Kidney (tissue), 13 donors: ENCODE measurements at regions not wholly inside any gene's neighbourhood (a gene's known extent, or its start where the extent isn't known, plus 50 kb on each side); places are given as distances from the start of the nearest gene placed in this dataset.
A peak's percentile ranks its signal among the peaks of the same experiment; 100 is the strongest.

Experiments
- DNase-seq, 5 donors: peaks; one replicate each; pipeline ENCODE4 v3.0.0-alpha.2; 2013 to 2020
- FAIRE-seq: peaks from 2 replicates; lab custom pipeline; 2012; peaks lifted over from hg19 to GRCh38; lab: Jason Lieb, UNC
- H3K27ac ChIP-seq, 2 donors: one replicate each; pipeline ENCODE4 v1.7.0; 2013; ENCODE audit warnings: low read depth in 2 of 2, low read length in 2 of 2, inconsistent platforms in 1 of 2
- H3K27me3 ChIP-seq: one replicate; pipeline ENCODE4 v1.7.1; 2013; ENCODE audit warnings: low read length, inconsistent platforms; ENCODE audit not compliant: control insufficient read depth, insufficient read depth
- H3K36me3 ChIP-seq, 3 donors: one replicate each; pipeline versions ENCODE4 v1.7.0 to v1.7.1; 2013; ENCODE audit warnings: low read length in 3 of 3, control low read depth in 1 of 3, inconsistent platforms in 1 of 3; ENCODE audit not compliant: insufficient read depth in 3 of 3, control insufficient read depth in 2 of 3
- H3K4me1 ChIP-seq, 3 donors: one replicate each; pipeline versions ENCODE4 v1.7.0 to v1.7.1; 2013; ENCODE audit warnings: low read length in 3 of 3, inconsistent platforms in 1 of 3, low read depth in 1 of 3; ENCODE audit not compliant: control insufficient read depth in 2 of 3, insufficient read depth in 2 of 3
- H3K4me3 ChIP-seq, 3 donors: one replicate each; pipeline versions ENCODE4 v1.7.0 to v1.8.1; 2013; ENCODE audit warnings: low read length in 3 of 3, control low read depth in 1 of 3, inconsistent platforms in 1 of 3
- H3K9ac ChIP-seq, 3 donors: one replicate each; pipeline versions ENCODE4 v1.7.0 to v1.7.1; 2013; ENCODE audit warnings: low read length in 3 of 3, control low read depth in 1 of 3, inconsistent platforms in 1 of 3
- H3K9me3 ChIP-seq, 3 donors: one replicate each; pipeline versions ENCODE4 v1.7.0 to v1.7.1; 2013; ENCODE audit warnings: low read length in 3 of 3, control low read depth in 1 of 3, inconsistent platforms in 1 of 3; ENCODE audit not compliant: control insufficient read depth in 2 of 3, insufficient read depth in 1 of 3
- intact Hi-C: fragments of 100-400 bp; cut with DNase I; formaldehyde crosslinking; loops from one replicate; pipeline ENCODE4 v1.11.1; 2022
- TF ChIP-seq, protein P1 (sequence below): IDR thresholded peaks from 3 replicates; pipeline ENCODE4 v1.5.1; 2012; ENCODE audit warnings: mild to moderate bottlenecking, moderate library complexity, borderline replicate concordance; ENCODE audit not compliant: insufficient read depth; ENCODE audit errors: extremely low read depth
- donor health status: control.
- donor health status: control.
- donor health status: control.
- donor health status: control.
- donor health status: control.
- donor health status: DM: yes; HTN: yes; CAD: no.
- donor health status: Normal renal cell carcinoma (clear cell type).

- no peaks in the 10 kb centered on the region for H3K9me3 ChIP-seq
- no peak for FAIRE-seq
- H3K4me1 ChIP-seq, result peaks cover 0 to 3% (median 0%) of the 10 kb centered on the region in 3 donors
- no peak overlapping the region for H3K9ac ChIP-seq
- peak in 4 of 5 donors; percentile 84 to 95 (median 90) for DNase-seq
- no peaks in the 10 kb centered on the region for H3K36me3 ChIP-seq
- TF ChIP-seq, protein P1, sequence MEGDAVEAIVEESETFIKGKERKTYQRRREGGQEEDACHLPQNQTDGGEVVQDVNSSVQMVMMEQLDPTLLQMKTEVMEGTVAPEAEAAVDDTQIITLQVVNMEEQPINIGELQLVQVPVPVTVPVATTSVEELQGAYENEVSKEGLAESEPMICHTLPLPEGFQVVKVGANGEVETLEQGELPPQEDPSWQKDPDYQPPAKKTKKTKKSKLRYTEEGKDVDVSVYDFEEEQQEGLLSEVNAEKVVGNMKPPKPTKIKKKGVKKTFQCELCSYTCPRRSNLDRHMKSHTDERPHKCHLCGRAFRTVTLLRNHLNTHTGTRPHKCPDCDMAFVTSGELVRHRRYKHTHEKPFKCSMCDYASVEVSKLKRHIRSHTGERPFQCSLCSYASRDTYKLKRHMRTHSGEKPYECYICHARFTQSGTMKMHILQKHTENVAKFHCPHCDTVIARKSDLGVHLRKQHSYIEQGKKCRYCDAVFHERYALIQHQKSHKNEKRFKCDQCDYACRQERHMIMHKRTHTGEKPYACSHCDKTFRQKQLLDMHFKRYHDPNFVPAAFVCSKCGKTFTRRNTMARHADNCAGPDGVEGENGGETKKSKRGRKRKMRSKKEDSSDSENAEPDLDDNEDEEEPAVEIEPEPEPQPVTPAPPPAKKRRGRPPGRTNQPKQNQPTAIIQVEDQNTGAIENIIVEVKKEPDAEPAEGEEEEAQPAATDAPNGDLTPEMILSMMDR, result no peak
- no peak overlapping the region for H3K27ac ChIP-seq
- intact Hi-C loops, result no loop called here
- H3K4me3 ChIP-seq, result no peak overlapping the region
- H3K27me3 ChIP-seq, result no peaks in the 10 kb centered on the region
Measured at GRCh38 chr2:120820263-120820952, 84.7 kb downstream of the GLI2 start.

GRCh38 chr2:120820953-120821279 lies 85.2 kb downstream of the GLI2 start:
- Histone ChIP-seq H3K36me3 (no peaks in the 10 kb centered on the region), H3K9ac (no peak overlapping the region), H3K4me3 (no peak overlapping the region), H3K27me3 (no peaks in the 10 kb centered on the region), H3K9me3 (no peaks in the 10 kb centered on the region), H3K4me1 (peaks cover 0 to 4% (median 0%) of the 10 kb centered on the region in 3 donors), H3K27ac (no peak overlapping the region)
- no peak for FAIRE-seq
- TF ChIP-seq, protein P1, result no peak
- intact Hi-C loops, result no loop called here
- DNase-seq, result peak in 3 of 5 donors; percentile 65 to 72 (median 68)

- no peak overlapping the region for H3K27ac ChIP-seq
- H3K27me3 ChIP-seq, result no peaks in the 10 kb centered on the region
- no peak overlapping the region for H3K9ac ChIP-seq
- FAIRE-seq, result no peak
- no peak for DNase-seq
- TF ChIP-seq, protein P1, result no peak
- intact Hi-C loops, result no loop called here
- no peak overlapping the region for H3K4me3 ChIP-seq
- H3K4me1 ChIP-seq, result peaks cover 0 to 7% (median 0%) of the 10 kb centered on the region in 3 donors
- H3K36me3 ChIP-seq, result no peaks in the 10 kb centered on the region
- H3K9me3 ChIP-seq, result no peaks in the 10 kb centered on the region
Measured at GRCh38 chr2:120821446-120822160, 85.9 kb downstream of the GLI2 start.
